ENCODE measurements at regions not wholly inside any gene's neighbourhood (a gene's known extent, or its start where the extent isn't known, plus 50 kb on each side); places are given as distances from the start of the nearest gene placed in this dataset.

GRCh38 chr9:78437806-78438205, 140.9 kb downstream of the PSAT1 start:
- TF ChIP-seq CTCF (IDR thresholded peaks at IDR 0.05) = no peak
- no peak for TF ChIP-seq POLR2A (IDR thresholded peaks at IDR 0.05)
